Immature natural killer cell (primary cell): ENCODE measurements at regions not wholly inside any gene's neighbourhood (a gene's known extent, or its start where the extent isn't known, plus 50 kb on each side); places are given as distances from the start of the nearest gene placed in this dataset.
"Not testable (repeated sequence)": the region's sequence is repeated elsewhere in the genome, so short reads cannot be mapped to it uniquely, and the experiment has no call there.

ENCODE experiments used
- DNase-seq, 3 donors: peaks; one replicate each; pipeline ENCODE4 v3.0.0; 2022; ENCODE audit warnings: mixed read lengths in 1 of 3
- H3K27ac Mint-ChIP-seq, 6 donors: one replicate each; pipeline ENCODE4 v1.8.0; 2020; ENCODE audit warnings: mixed read lengths in 6 of 6, mild to moderate bottlenecking in 5 of 6, inconsistent platforms in 4 of 6, moderate library complexity in 3 of 6
- H3K27me3 Mint-ChIP-seq, 3 donors: one replicate each; pipeline ENCODE4 v1.8.0; 2020 to 2021; ENCODE audit warnings: low read depth in 3 of 3, mild to moderate bottlenecking in 3 of 3, mixed read lengths in 3 of 3, moderate library complexity in 3 of 3, inconsistent platforms in 1 of 3
- H3K36me3 Mint-ChIP-seq, 3 donors: one replicate each; pipeline ENCODE4 v1.8.0; 2020; ENCODE audit warnings: mixed read lengths in 3 of 3, inconsistent platforms in 2 of 3, mild to moderate bottlenecking in 2 of 3
- H3K4me1 Mint-ChIP-seq, 2 donors: one replicate each; pipeline ENCODE4 v1.8.0; 2020; ENCODE audit warnings: inconsistent platforms in 2 of 2, mild to moderate bottlenecking in 2 of 2, mixed read lengths in 2 of 2, moderate library complexity in 1 of 2
- H3K4me3 Mint-ChIP-seq, 5 donors: one replicate each; pipeline ENCODE4 v1.8.0; 2020; ENCODE audit warnings: mild to moderate bottlenecking in 5 of 5, mixed read lengths in 5 of 5, inconsistent platforms in 3 of 5, moderate library complexity in 3 of 5
- H3K9me3 Mint-ChIP-seq, 6 donors: one replicate each; pipeline ENCODE4 v1.8.0; 2020; ENCODE audit warnings: mild to moderate bottlenecking in 6 of 6, mixed read lengths in 6 of 6, inconsistent platforms in 4 of 6, moderate library complexity in 3 of 6

DNA sequence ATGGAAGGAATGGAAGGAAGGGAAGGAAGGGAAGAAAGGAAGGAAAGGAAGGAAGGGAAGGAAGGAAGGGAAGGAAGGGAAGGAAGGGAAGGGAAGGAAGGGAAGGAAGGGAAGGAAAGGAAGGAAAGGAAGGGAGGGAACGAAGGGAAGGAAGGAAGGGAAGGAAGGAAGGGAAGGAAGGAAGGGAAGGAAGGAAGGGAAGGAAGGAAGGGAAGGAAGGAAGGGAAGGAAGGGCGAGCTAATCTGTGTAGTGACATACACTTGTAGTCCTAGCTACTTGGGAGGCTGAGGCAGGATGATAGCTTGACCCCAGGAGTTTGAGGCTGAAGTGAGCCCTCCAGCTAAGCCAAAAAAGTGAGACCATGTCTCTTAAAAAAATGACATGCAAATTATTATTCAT, 311.3 kb upstream of the LUZP2 start:
- DNase-seq, H3K27me3 Mint-ChIP-seq, H3K4me3 Mint-ChIP-seq, H3K27ac Mint-ChIP-seq, H3K36me3 Mint-ChIP-seq, H3K4me1 Mint-ChIP-seq: not testable (repeated sequence)
- peaks cover 2 to 13% (median 4%) of the 10 kb centered on the region in 6 donors for H3K9me3 Mint-ChIP-seq

DNA sequence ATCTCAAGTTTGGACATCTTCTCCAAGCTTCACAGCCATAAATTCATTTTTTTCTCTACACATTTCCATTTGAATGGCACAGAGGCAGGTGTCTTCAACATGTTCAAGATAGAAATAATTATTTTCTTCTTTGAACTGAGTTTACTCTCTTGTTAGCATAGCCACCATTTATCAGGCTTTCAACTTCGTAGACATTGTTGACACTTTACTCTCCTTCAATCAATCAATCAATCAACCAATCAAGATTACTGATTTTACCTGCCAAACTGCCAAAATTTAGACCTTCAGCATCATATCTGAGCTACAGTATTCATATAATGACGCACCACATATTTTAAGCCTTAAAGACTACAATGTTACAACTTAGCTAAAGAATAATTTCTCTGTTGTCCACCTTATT, 300.1 kb upstream of the LUZP2 start:
- peaks cover 0 to 4% (median 1%) of the 10 kb centered on the region in 3 donors for H3K27me3 Mint-ChIP-seq
- no peak for DNase-seq
- H3K4me1 Mint-ChIP-seq: no peaks in the 10 kb centered on the region
- no peak overlapping the region for H3K4me3 Mint-ChIP-seq
- no peak overlapping the region for H3K27ac Mint-ChIP-seq
- peaks cover 0 to 4% (median 3%) of the 10 kb centered on the region in 3 donors for H3K36me3 Mint-ChIP-seq
- peaks cover 0 to 6% (median 3%) of the 10 kb centered on the region in 6 donors for H3K9me3 Mint-ChIP-seq

DNA sequence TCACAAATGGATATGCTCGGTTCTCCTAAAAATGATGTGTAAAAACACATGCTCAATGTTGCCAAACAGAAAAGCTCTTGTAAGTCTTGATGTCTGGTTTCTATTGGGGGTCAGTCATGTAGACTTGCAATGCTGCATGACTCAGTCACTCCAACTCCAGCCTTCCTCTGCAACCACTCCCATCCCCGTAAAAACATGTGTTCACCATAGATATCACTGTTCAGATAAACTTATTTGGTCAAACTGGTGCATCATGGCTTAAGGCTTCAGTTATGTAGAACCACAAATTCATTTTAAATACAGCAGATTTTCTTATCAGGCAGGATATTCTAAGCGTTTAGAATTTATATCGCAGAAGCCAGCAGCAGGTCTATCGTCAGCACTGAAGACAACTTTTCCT, 298.4 kb upstream of the LUZP2 start:
- no peaks in the 10 kb centered on the region for H3K4me1 Mint-ChIP-seq
- no peaks in the 10 kb centered on the region for H3K36me3 Mint-ChIP-seq
- H3K27me3 Mint-ChIP-seq: peaks cover 0 to 2% (median 0%) of the 10 kb centered on the region in 3 donors
- H3K9me3 Mint-ChIP-seq: no peaks in the 10 kb centered on the region
- H3K4me3 Mint-ChIP-seq: no peak overlapping the region
- no peak for DNase-seq
- H3K27ac Mint-ChIP-seq: no peak overlapping the region

DNA sequence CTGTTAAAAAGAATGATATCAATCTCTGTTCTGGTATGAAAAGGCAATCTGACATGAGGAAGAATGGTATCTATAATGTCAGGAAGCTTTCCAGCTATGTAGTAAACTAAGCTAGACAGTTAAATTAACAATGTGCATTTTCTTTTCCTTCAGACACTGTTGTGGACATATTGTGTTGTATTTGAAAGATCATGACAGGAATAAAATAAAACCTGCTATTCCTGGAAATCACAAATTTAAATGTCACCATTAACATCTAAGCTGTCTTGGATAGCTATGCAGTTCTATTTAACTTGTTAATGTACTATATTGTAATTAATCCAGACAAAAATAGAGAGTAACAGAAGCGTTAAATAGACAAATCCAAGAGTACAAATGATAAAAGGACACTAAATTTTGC, 297.4 kb upstream of the LUZP2 start:
- H3K27me3 Mint-ChIP-seq: no peaks in the 10 kb centered on the region
- no peak overlapping the region for H3K27ac Mint-ChIP-seq
- no peak for DNase-seq
- no peaks in the 10 kb centered on the region for H3K4me1 Mint-ChIP-seq
- no peak overlapping the region for H3K4me3 Mint-ChIP-seq
- no peaks in the 10 kb centered on the region for H3K9me3 Mint-ChIP-seq
- no peaks in the 10 kb centered on the region for H3K36me3 Mint-ChIP-seq

DNA sequence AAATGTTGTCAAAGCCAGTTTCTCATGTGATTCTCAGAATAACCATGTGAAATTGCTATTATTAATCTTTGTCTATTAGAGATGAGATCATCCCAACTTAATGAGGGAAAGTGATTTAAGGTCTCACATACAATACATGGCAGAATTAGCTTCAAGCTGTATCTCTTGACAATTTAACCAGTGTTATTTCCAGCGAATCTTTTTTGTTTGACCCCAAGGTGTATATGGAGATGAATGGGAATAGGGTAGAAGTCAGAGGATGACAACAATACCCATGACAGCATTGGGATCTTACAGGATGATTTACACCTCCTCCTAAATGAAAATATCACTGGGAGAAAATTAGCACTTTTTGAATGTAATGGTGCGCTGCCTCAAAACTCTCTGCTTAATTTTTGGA, 290.8 kb upstream of the LUZP2 start:
- no peak overlapping the region for H3K27ac Mint-ChIP-seq
- peaks cover 4 to 9% of the 10 kb centered on the region in 2 donors for H3K4me1 Mint-ChIP-seq
- H3K36me3 Mint-ChIP-seq: peaks cover 0 to 4% (median 0%) of the 10 kb centered on the region in 3 donors
- no peaks in the 10 kb centered on the region for H3K9me3 Mint-ChIP-seq
- H3K4me3 Mint-ChIP-seq: no peak overlapping the region
- DNase-seq: no peak
- no peaks in the 10 kb centered on the region for H3K27me3 Mint-ChIP-seq

DNA sequence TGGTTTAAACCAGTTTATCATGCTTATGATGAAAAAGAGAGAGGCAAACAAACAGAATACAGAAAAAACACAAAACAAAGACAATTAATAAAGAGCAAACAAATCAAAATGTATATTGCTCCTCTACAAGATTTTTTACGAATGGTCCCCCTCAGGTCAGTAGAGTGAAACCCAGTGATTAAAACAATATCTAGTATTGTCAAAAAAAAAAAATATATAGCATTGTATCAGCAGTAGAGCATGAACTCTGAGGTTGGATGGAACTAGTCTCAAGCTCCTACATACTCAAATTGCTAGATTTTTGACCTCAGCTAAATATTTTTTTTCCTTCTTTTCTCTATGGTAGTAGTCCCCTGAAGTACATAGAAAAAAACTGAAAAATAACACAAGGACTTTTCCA, 290.3 kb upstream of the LUZP2 start:
- Mint-ChIP-seq H3K9me3 (peaks cover 0 to 2% (median 0%) of the 10 kb centered on the region in 6 donors), H3K27ac (no peak overlapping the region), H3K4me3 (no peak overlapping the region), H3K27me3 (no peaks in the 10 kb centered on the region), H3K4me1 (peaks cover 7 to 12% of the 10 kb centered on the region in 2 donors), H3K36me3 (peaks cover 0 to 6% (median 2%) of the 10 kb centered on the region in 3 donors)
- DNase-seq: no peak

DNA sequence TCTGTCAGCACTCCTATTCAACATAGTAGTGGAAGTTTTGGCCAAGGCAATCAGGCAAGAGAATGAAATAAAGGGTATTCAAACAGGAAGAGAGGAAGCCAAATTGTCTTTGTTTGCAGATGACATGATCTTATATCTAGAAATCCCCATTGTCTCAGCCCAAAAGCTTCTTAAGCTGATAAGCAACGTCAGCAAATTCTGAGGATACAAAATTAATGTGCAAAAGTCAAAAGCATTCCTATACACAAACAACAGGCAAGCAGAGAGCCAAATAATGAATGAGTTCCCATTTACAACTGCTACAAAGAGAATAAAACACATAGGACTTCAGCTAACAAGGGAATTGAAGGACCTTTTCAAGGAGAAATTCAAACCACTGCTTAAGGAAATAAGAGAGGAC, 280.4 kb upstream of the LUZP2 start:
- H3K27me3 Mint-ChIP-seq: no peaks in the 10 kb centered on the region
- H3K4me1 Mint-ChIP-seq: peaks cover under 1 to 4% of the 10 kb centered on the region in 2 donors
- peak overlapping the region in 1 of 6 donors; percentile 16 for H3K27ac Mint-ChIP-seq
- H3K36me3 Mint-ChIP-seq: peaks cover 2 to 17% (median 5%) of the 10 kb centered on the region in 3 donors
- DNase-seq: no peak
- H3K9me3 Mint-ChIP-seq: peaks cover 0 to 5% (median 0%) of the 10 kb centered on the region in 6 donors
- no peak overlapping the region for H3K4me3 Mint-ChIP-seq

DNA sequence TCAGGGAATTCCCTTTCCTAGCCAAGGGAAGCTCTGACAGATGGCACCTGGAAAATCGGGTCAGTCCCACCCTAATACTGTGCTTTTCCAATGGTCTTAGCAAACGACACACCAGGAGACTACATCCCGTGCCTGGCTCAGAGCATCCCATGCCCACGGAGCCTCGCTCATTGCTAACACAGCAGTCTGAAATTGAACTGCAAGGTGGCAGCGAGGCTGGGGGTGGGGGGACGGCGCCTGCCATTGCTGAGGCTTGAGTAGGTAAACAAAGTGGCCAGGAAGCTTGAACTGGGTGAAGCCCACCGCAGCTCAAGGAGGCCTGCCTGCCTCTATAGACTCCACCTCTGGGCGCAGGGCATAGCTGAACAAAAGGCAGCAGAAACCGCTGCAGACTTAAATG, 279.5 kb upstream of the LUZP2 start:
- not testable (repeated sequence) for H3K27ac Mint-ChIP-seq, H3K4me1 Mint-ChIP-seq, DNase-seq, H3K4me3 Mint-ChIP-seq, H3K9me3 Mint-ChIP-seq, H3K27me3 Mint-ChIP-seq
- peaks cover 0 to 14% (median 5%) of the 10 kb centered on the region in 3 donors for H3K36me3 Mint-ChIP-seq

DNA sequence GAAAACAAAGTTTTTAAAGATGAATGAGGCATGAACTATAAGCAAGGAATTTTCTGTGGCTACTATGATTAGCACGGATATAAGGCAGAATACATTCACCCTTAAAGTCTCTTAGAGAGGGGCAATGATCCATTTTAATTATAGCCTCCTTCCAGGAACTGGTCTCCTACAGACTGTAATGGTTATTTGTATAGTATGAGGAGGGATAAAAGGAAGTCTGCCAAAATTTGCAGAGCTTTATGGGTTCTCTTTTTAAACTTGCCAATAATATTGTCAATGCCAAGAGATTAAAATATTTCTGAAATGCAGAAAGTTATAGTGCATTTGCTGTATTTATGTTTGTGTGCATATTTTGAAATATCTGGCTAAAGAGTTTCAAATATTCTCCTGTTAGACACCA, 271.4 kb upstream of the LUZP2 start:
- DNase-seq: no peak
- H3K27ac Mint-ChIP-seq: no peak overlapping the region
- H3K36me3 Mint-ChIP-seq: no peaks in the 10 kb centered on the region
- H3K27me3 Mint-ChIP-seq: no peaks in the 10 kb centered on the region
- peaks cover 0 to 3% (median 0%) of the 10 kb centered on the region in 6 donors for H3K9me3 Mint-ChIP-seq
- H3K4me1 Mint-ChIP-seq: no peaks in the 10 kb centered on the region
- no peak overlapping the region for H3K4me3 Mint-ChIP-seq

DNA sequence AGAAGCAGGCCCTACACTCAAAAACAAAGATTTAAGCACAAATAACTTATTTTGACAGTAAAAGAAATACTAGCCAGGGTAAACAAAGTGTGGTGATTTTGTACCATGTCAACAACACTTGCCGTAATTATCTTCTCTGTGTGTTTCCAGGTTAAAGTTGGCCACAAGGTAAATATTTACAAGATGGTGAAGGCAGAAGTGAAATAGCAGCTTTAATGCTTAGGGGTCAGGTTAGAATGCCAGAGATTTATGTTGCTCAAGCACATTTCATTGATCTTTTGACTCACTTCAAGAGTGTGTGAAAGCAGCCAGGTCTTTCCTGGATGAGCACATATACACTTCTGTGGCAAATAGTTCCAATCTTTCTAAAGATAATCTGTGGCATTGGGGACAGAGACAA, 270.2 kb upstream of the LUZP2 start:
- H3K4me3 Mint-ChIP-seq: no peak overlapping the region
- no peaks in the 10 kb centered on the region for H3K4me1 Mint-ChIP-seq
- DNase-seq: no peak
- no peaks in the 10 kb centered on the region for H3K36me3 Mint-ChIP-seq
- H3K27me3 Mint-ChIP-seq: no peaks in the 10 kb centered on the region
- H3K9me3 Mint-ChIP-seq: peaks cover 0 to 3% (median 0%) of the 10 kb centered on the region in 6 donors
- H3K27ac Mint-ChIP-seq: no peak overlapping the region

DNA sequence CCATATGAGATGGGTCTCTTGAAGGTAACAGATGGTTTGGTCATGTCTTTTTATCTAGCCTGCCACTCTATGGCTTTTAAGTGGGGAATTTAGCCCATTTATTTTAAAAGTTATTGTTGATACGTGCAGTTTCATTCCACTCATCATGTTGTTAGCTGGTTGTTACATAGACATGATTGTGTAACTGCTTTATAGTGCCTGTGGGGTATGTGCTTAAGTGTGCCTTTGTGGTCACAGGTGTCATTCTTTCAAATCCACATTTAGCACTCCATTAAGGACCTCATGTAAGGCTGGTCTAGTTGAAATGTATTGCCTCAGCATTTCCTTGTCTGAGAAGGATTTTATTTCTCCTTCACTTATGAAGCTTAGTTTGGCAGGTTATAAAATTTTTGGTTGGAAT, 263.8 kb upstream of the LUZP2 start:
- Mint-ChIP-seq H3K4me1 (peaks cover 2 to 8% of the 10 kb centered on the region in 2 donors), H3K4me3 (no peak overlapping the region), H3K27me3 (no peaks in the 10 kb centered on the region), H3K27ac (no peak overlapping the region), H3K9me3 (no peaks in the 10 kb centered on the region), H3K36me3 (no peaks in the 10 kb centered on the region)
- no peak for DNase-seq

DNA sequence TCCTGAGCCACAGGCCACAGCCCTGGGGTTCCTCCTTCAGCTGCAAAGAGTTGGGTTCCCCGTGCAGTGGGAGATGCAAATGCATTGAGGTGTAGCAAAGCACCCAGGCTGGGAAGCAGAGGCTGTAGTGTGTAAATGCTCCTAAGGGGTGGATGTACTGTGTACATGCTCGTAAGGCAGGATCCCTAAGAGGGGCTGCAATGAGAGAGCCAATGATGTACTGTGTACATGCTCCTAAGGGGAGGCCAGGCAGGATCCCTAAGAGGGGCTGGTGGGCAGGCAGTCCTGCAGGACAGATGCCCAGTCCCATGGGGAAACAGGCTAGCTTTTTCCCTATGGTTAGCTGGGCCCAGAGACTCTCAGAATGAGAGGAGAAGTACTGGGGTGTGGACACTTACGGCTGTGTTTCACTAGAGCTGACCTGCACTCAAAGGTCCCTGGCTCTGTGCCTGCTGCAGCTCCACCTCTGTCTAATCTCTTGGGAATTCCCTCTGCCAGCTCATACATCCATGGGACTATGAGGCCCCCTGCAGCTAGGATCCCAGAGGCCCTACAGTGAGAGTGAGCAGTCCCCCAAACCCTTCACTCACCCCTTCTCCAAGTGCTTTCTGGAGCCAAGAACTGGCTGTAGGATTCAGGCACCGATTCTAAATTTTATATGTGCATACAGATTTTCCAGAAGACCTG, 261.9 kb upstream of the LUZP2 start:
- peaks cover 0 to 2% (median 0%) of the 10 kb centered on the region in 3 donors for H3K27me3 Mint-ChIP-seq
- no peaks in the 10 kb centered on the region for H3K9me3 Mint-ChIP-seq
- no peak overlapping the region for H3K4me3 Mint-ChIP-seq
- no peaks in the 10 kb centered on the region for H3K36me3 Mint-ChIP-seq
- no peak for DNase-seq
- H3K4me1 Mint-ChIP-seq: peaks cover 2 to 8% of the 10 kb centered on the region in 2 donors
- H3K27ac Mint-ChIP-seq: no peak overlapping the region

DNA sequence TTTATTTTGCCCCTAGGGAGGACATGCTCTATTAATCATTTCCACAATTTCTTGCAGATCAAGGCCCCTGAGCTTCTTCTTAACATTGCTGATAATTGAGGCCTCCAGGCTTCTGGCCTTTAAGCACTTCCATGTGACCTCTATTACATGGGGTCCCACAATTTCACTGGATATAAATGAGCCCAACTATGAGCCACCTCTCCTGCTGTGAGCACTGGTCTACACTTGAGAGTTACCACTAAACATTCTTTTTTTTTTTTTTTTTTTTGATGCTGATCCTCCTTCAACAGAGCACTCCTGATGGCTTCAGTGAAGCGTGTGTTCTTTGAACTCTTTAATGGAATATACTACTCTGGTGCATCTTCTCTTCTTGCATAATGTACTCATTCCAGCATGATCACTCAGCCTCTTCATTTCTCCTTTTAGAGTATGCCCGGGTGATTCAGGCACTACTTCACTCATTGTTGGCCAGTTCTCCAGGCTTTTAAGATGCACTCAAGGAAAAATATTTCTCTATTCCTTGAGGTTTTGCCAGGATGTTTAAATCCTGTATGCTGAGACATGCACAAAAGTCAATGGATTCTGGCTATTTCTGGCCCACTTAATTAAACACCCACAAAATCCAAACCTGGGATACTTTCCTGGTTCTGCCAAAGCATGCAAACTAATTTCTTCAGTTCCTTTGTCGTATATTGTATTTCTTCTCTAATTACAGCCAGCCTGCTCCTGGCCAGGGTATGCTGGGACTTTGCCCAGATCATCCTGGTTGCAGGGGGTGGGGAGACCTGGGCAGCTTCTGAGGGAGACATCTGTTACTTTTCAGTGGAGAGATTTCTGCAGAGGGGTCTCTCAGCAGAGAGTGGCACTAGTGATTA, 257.8 kb upstream of the LUZP2 start:
- no peaks in the 10 kb centered on the region for H3K4me1 Mint-ChIP-seq
- H3K27me3 Mint-ChIP-seq: peaks cover 0 to 2% (median 0%) of the 10 kb centered on the region in 3 donors
- no peak overlapping the region for H3K4me3 Mint-ChIP-seq
- H3K9me3 Mint-ChIP-seq: peaks cover 0 to 6% (median 0%) of the 10 kb centered on the region in 6 donors
- H3K36me3 Mint-ChIP-seq: peaks cover 0 to 6% (median 4%) of the 10 kb centered on the region in 3 donors
- H3K27ac Mint-ChIP-seq: no peak overlapping the region
- DNase-seq: no peak

DNA sequence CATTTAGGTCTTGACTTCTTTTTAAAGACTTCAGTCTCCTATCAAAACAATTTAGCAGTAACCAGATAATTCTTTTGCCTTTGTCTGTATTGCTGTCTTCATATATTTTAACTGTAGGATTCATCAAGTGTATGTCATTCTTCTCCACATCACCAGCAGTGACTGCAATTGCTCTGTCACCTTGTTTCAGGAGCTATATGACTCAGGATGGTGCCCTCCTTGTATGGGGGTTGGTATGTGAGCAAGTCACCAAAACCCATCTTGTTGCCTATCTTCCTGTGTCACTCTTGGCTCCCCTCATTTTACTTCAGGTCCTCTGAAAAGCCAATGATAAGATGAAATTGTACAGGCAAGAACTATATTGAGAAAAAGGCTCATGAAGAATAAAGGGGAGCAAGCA, 256.9 kb upstream of the LUZP2 start:
- H3K4me3 Mint-ChIP-seq: no peak overlapping the region
- no peak for DNase-seq
- H3K27ac Mint-ChIP-seq: no peak overlapping the region

More for the DNA sequence above, 256.9 kb upstream of the LUZP2 start:
- H3K27me3 Mint-ChIP-seq: peaks cover 0 to 2% (median 0%) of the 10 kb centered on the region in 3 donors
- peaks cover 0 to 6% (median 0%) of the 10 kb centered on the region in 6 donors for H3K9me3 Mint-ChIP-seq
- H3K36me3 Mint-ChIP-seq: peaks cover 0 to 6% (median 4%) of the 10 kb centered on the region in 3 donors
- no peaks in the 10 kb centered on the region for H3K4me1 Mint-ChIP-seq
